HUES64 (cell line): ENCODE measurements at regions not wholly inside any gene's neighbourhood (a gene's known extent, or its start where the extent isn't known, plus 50 kb on each side); places are given as distances from the start of the nearest gene placed in this dataset.
"Not testable (repeated sequence)": the region's sequence is repeated elsewhere in the genome, so short reads cannot be mapped to it uniquely, and the experiment has no call there.

ENCODE experiments used
- H3K27ac ChIP-seq: 2 replicates; pipeline ENCODE4 v1.7.0; 2013; ENCODE audit warnings: low read depth, low read length, inconsistent platforms
- H3K27me3 ChIP-seq: 2 replicates; pipeline ENCODE4 v1.6.1; 2013; ENCODE audit warnings: mild to moderate bottlenecking, low read length; ENCODE audit not compliant: insufficient read depth
- H3K36me3 ChIP-seq: 2 replicates; pipeline ENCODE4 v1.6.1; 2013; ENCODE audit warnings: mild to moderate bottlenecking, low read length; ENCODE audit not compliant: insufficient read depth
- H3K4me1 ChIP-seq: 2 replicates; pipeline ENCODE4 v1.6.1; 2013; ENCODE audit warnings: mild to moderate bottlenecking, low read length, moderate library complexity; ENCODE audit not compliant: insufficient read depth
- H3K4me3 ChIP-seq: 2 replicates; pipeline ENCODE4 v1.5.1; 2013; ENCODE audit warnings: mild to moderate bottlenecking, low read length, moderate library complexity
- H3K9ac ChIP-seq: 2 replicates; pipeline ENCODE4 v1.6.1; 2013; ENCODE audit warnings: mild to moderate bottlenecking, low read depth, low read length
- H3K9me3 ChIP-seq: 2 replicates; pipeline ENCODE4 v1.6.1; 2013; ENCODE audit warnings: low read depth, low read length; ENCODE audit not compliant: insufficient read depth
- WGBS: fragments of 150-250, 120-280 bp; methylation state at CpG from one replicate; pipeline ENCODE4 v1.1.7; 2013; ENCODE audit warnings: missing lambda C conversion rate; 5-methylcytosine and 5-hydroxymethylcytosine counted together

GRCh38 chr2:234797566-234798250 lies 154.1 kb upstream of the SH3BP4 start:
- no peak overlapping the region for H3K27ac ChIP-seq
- 88% methylated on average over 15 of the region's 15 CpGs for WGBS
- no peaks in the 10 kb centered on the region for H3K9me3 ChIP-seq

GRCh38 chr2:234796045-234796591 lies 155.7 kb upstream of the SH3BP4 start:
- Histone ChIP-seq H3K36me3 (no peaks in the 10 kb centered on the region), H3K9me3 (no peaks in the 10 kb centered on the region), H3K27ac (no peak overlapping the region), H3K4me3 (no peak overlapping the region), H3K27me3 (0 out of 2 replicates have a peak, but pooled peaks cover 4% of the 10 kb centered on the region), H3K4me1 (peaks cover 28% of the 10 kb centered on the region), H3K9ac (no peak overlapping the region)
- WGBS = 90% methylated on average over 8 of the region's 8 CpGs

More at GRCh38 chr2:234797566-234798250, 154.1 kb upstream of the SH3BP4 start:
- Histone ChIP-seq H3K4me3 (no peak overlapping the region), H3K9ac (no peak overlapping the region), H3K36me3 (no peaks in the 10 kb centered on the region), H3K27me3 (no peaks in the 10 kb centered on the region), H3K4me1 (peaks cover 16% of the 10 kb centered on the region)

- Histone ChIP-seq H3K27ac (no peak overlapping the region), H3K9me3 (no peaks in the 10 kb centered on the region), H3K4me1 (peaks cover 28% of the 10 kb centered on the region), H3K9ac (no peak overlapping the region), H3K4me3 (no peak overlapping the region), H3K36me3 (no peaks in the 10 kb centered on the region), H3K27me3 (0 out of 2 replicates have a peak, but pooled peaks cover 4% of the 10 kb centered on the region)
- 82% methylated on average over 6 of the region's 6 CpGs for WGBS
These were observed 156.4 kb upstream of the SH3BP4 start for GRCh38 chr2:234795272-234795920.

GRCh38 chr2:234794866-234795265 lies 157.0 kb upstream of the SH3BP4 start:
- H3K9ac ChIP-seq = no peak overlapping the region
- WGBS = 94% methylated on average over 8 of the region's 8 CpGs
- H3K4me3 ChIP-seq = no peak overlapping the region
- H3K27me3 ChIP-seq = 0 out of 2 replicates have a peak, but pooled peaks cover 4% of the 10 kb centered on the region
- peaks cover 28% of the 10 kb centered on the region for H3K4me1 ChIP-seq
- no peaks in the 10 kb centered on the region for H3K36me3 ChIP-seq
- H3K27ac ChIP-seq = no peak overlapping the region
- H3K9me3 ChIP-seq = no peaks in the 10 kb centered on the region

GRCh38 chr2:234793212-234793785 lies 158.5 kb upstream of the SH3BP4 start:
- H3K4me1 ChIP-seq = peaks cover 28% of the 10 kb centered on the region
- 70% methylated on average over 8 of the region's 8 CpGs for WGBS
- H3K27me3 ChIP-seq = 0 out of 2 replicates have a peak, but pooled peaks cover 4% of the 10 kb centered on the region
- H3K36me3 ChIP-seq = no peaks in the 10 kb centered on the region
- H3K4me3 ChIP-seq = no peak overlapping the region
- H3K27ac ChIP-seq = no peak overlapping the region
- no peaks in the 10 kb centered on the region for H3K9me3 ChIP-seq
- H3K9ac ChIP-seq = no peak overlapping the region

- no peaks in the 10 kb centered on the region for H3K9me3 ChIP-seq
- H3K27me3 ChIP-seq = 0 out of 2 replicates have a peak, but pooled peaks cover 4% of the 10 kb centered on the region
- no peaks in the 10 kb centered on the region for H3K36me3 ChIP-seq
- WGBS = 59% methylated on average over 18 of the region's 18 CpGs
- peak overlapping the region; percentile 3; the same call in 1 of the 2 replicates for H3K4me3 ChIP-seq
- no peak overlapping the region for H3K27ac ChIP-seq
- H3K4me1 ChIP-seq = peaks cover 23% of the 10 kb centered on the region
- H3K9ac ChIP-seq = no peak overlapping the region
These were observed 159.2 kb upstream of the SH3BP4 start for GRCh38 chr2:234792621-234793022.

GRCh38 chr2:234792096-234792495 lies 159.7 kb upstream of the SH3BP4 start:
- H3K27me3 ChIP-seq, H3K9ac ChIP-seq, H3K9me3 ChIP-seq, H3K4me3 ChIP-seq, H3K27ac ChIP-seq, H3K36me3 ChIP-seq: not testable (repeated sequence)
- 91% methylated on average over 8 of the region's 8 CpGs for WGBS
- peaks cover 23% of the 10 kb centered on the region for H3K4me1 ChIP-seq

- WGBS = 89% methylated on average over 9 of the region's 10 CpGs
- Histone ChIP-seq H3K27me3 (0 out of 2 replicates have a peak, but pooled peaks cover 4% of the 10 kb centered on the region), H3K9ac (no peak overlapping the region), H3K4me1 (peaks cover 23% of the 10 kb centered on the region), H3K36me3 (no peaks in the 10 kb centered on the region), H3K4me3 (no peak overlapping the region), H3K9me3 (no peaks in the 10 kb centered on the region), H3K27ac (no peak overlapping the region)
These were observed 161.4 kb upstream of the SH3BP4 start for GRCh38 chr2:234790380-234790779.

GRCh38 chr2:234789556-234790325 lies 162.1 kb upstream of the SH3BP4 start:
- WGBS = 94% methylated on average over 9 of the region's 9 CpGs
- Histone ChIP-seq H3K9me3 (no peaks in the 10 kb centered on the region), H3K36me3 (no peaks in the 10 kb centered on the region), H3K9ac (no peak overlapping the region), H3K4me3 (no peak overlapping the region), H3K27me3 (0 out of 2 replicates have a peak, but pooled peaks cover 4% of the 10 kb centered on the region), H3K27ac (no peak overlapping the region), H3K4me1 (peaks cover 23% of the 10 kb centered on the region)

- Histone ChIP-seq H3K27ac (no peak overlapping the region), H3K36me3 (no peaks in the 10 kb centered on the region), H3K9ac (no peak overlapping the region), H3K4me1 (peaks cover 23% of the 10 kb centered on the region), H3K4me3 (no peak overlapping the region), H3K27me3 (0 out of 2 replicates have a peak, but pooled peaks cover 4% of the 10 kb centered on the region), H3K9me3 (peaks cover 1% of the 10 kb centered on the region; the same call in 1 of the 2 replicates)
- WGBS = 86% methylated on average over 4 of the region's 4 CpGs
These were observed 163.0 kb upstream of the SH3BP4 start for GRCh38 chr2:234788841-234789240.
